Globus pallidus (tissue), 1 donor: ENCODE measurements at regions not wholly inside any gene's neighbourhood (a gene's known extent, or its start where the extent isn't known, plus 50 kb on each side); places are given as distances from the start of the nearest gene placed in this dataset.
"Not testable (repeated sequence)": the region's sequence is repeated elsewhere in the genome, so short reads cannot be mapped to it uniquely, and the experiment has no call there.

Experiments used
- DNase-seq: peaks from one replicate; pipeline ENCODE4 v3.0.0-alpha.2; 2015; ENCODE audit warnings: low spot score

DNA sequence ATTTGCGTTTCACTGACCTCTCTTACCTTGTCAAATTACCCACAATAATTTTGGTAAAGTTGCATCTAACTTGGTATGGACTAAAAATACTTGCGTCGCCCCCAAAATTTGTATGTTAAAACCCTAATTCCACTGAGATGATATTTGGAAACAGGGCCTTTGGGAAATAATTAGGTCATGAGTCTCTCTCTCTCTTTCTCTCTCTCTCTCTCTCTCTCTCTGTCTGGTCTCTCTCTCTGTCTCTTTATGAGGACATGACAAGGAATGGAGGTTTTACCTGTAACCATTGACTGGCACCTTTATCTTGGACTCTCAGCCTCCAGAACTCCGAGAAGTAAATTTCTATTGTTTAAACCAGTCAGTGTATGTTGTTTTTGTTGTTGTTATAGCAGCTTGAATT, 111.5 kb upstream of the BDP1 start:
- not testable (repeated sequence) for DNase-seq

DNA sequence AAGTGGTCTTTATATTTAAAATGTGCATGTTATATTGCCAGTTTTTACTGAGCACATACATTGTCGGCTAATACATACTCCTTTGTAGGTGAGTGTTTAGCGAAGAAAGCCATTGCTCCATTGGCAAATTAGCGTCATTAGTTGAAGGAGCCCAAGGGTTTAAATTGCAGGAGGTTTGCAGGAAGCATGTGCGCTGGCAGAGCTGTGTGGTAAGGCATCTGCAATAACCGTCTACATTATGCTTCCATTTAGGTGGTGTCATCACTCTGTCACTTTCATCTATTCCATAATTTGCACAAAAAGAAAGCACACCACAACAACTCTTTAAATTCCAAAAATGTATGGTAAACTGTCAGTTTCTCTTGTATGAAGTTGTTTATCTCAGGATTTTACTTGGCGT, 82.8 kb upstream of the BDP1 start:
- not testable (repeated sequence) for DNase-seq

DNA sequence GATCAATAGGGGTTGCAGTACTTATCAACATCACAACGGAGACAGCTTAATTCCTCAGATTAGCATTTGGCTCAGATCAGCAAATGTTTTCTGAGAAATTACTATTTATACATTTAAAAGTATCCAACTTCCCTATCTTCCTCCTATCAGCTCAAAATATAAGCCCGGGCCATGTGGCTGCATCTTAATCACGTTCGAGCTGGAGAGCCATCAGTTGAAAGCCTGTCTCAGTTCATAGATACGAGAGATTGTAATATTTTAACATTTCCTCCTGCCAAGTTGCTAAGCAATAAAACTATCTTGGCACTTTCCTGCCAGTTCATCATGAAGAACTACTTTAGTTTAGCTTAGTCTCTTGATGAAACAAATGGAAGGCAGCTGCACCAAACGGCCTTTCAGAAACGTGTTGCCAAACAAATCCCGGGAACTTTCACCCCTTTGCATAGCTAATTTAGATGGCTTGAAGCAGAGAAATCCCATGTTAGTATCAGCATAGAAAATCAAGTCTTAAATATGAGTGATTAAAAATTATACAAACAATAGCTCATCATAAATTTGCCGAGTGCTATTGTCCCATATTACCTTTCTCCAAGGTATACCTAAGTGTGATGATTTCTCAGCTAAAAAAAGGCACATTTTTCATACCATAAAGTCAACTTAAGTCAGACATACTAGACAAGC, 82.3 kb upstream of the BDP1 start:
- DNase-seq, result not testable (repeated sequence)

DNA sequence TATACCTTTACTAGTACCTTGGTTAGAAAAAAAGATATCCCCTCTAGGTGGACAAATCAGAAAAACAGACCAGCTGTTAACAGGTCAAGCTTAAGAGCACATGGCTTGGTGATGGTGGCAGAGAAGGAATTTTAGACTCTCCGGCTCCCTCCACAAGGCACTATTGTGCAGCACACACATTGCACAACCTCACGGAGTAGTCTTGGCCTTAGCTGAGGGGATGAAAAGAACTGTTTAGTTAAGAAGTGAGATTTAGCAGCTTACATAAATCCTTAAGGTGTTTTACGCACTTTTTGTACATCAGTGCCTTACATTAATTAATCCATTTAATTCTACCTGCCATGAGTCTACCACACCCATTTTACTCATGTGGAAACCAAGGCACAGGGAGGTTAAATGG, 71.2 kb upstream of the BDP1 start:
- DNase-seq, result not testable (repeated sequence)

DNA sequence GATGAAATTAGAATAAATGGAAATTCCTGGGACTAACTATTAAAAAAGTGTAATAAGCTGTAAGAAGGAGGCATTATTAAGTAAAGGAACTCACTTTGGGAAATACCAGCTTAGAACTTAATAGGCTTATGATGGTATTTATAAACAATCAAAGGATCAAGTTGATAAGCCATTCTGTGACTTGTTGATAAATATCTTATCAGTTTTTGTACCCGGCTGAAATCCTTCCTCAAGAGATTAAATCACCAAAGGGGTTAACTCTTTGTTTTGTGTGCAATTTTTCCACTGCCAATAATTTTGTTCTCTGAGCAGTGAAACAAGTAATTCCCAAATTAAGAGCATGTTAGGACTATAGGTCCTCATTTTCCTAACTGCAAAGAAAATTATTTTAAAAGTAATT, 70.7 kb upstream of the BDP1 start:
- no peak for DNase-seq

DNA sequence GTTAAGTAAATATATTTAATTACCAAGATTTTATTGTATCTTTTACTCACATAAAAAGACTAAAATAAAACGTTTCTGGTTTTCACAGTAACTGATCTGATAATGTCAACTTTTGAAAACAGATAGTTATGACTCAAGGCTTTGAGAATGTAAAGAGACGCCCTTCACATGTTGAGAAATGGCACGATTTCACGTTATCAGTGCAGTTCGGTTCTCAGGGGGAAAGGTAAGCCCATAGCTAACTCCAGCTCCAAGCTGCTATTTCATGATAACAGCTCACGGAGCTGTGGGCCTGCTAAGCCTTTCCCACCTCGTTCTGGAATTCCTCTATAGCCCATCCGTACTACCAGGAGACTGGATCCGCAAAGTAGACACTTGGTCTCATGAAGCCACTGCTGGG, 70.2 kb upstream of the BDP1 start:
- DNase-seq, result not testable (repeated sequence)

DNA sequence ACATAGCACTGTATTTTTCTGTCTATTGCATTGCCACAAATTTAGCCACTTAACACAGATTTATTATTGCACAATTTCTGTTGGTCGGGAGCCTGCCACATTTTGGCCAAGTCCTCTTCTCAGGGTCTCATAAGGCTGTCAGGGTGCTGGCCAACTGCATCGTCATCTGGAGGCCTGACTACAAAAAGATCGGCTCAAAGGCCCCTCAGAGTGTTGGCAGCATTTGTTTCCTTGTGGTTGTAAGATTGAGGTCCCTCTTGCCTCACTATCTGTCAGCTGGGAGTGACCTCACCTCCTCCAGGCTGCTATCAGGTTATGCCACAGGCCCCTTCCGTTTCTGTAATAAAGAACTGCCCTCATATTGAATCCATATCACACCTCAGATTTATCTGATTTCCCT, 67.3 kb upstream of the BDP1 start:
- not testable (repeated sequence) for DNase-seq

DNA sequence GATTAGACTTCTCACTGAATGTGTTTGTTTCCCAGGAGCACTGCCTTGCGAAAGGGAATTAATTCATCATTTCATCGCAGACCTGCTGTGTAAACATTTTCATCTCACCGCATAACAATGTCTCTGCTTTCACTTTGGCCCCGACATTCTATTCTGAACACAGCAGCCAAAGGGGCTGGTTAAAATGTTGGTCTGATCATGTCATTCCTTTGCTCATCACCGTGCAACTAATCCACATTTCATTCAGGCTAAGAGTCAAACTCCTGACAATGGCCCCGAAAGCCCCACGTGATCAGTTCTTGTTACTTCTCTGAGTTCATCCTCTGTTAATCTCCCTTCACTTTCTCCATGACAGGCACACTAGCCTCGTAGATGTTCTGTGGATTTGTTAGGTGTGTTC, 57.1 kb upstream of the BDP1 start:
- DNase-seq, result peak; percentile 31

DNA sequence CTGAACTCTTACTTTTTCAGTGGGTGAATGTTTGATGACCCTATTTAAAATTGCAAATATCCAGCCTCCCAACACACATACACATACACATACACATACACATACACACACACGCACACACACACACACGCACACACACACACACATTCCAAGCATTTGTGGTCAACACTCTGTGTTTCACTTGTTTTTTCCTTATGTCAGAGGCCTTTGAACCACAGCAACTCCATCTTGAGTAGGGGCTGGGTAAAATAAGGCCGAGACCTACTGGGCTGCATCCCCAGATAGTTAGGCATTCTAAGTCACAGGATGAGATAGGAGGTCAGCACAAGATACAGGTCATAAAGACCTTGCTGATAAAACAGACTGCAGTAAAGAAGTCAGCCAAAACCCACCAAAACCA, 56.6 kb upstream of the BDP1 start:
- not testable (repeated sequence) for DNase-seq

DNA sequence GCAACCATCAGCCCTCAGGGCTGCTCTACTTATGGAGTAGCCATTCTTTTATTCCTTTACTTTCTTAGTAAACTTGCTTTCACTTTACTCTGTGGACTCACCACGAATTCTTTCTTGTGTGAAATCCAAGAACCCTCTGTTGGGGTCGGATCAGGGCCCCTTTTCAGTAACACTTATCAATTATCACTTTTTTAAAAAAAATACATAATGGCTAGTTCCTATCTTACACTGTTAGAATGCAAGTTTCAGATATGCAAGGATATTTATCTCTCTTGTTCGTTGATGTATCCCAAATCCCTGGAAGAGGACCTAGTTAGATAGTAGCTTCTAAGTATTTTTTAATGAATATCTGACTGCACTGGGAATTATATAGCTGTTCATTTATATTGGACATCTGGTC, 56.0 kb upstream of the BDP1 start:
- not testable (repeated sequence) for DNase-seq

DNA sequence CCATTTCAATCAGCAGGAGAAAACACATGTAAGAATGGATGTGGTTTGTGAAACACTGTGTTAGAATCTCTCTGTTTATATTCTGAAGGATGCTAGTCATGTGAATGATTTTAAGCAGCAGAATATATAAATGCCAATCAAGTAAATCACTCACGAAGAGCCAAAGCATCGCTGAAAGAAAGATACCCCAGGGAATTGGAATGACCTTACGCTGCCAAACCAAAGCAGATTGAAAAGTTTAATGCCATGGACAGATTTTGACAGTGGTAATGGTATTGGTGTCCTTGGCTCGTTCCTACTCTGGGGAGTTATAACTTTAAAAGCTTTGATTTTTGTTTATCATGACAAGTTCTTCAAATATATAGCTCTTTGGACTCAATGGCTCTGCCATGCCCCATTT, 54.8 kb upstream of the BDP1 start:
- DNase-seq, result not testable (repeated sequence)

DNA sequence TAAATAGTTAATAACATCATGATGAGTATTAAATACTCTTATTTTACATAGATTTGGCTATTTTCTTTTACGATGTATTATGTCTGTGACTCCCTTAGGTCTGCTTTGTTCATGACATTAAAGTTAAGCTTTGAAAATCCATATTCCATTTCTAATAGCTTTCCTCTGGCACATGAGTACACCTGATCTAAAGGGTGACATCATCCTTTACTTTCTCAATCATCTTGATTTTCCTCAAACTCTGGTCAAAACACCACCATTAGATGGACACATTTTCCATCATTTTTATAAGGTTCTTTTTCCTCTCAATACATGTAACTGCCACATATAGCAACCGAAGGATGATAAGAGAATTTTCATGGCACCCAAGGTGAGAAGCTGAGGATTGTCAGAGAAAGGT, 54.3 kb upstream of the BDP1 start:
- not testable (repeated sequence) for DNase-seq

DNA sequence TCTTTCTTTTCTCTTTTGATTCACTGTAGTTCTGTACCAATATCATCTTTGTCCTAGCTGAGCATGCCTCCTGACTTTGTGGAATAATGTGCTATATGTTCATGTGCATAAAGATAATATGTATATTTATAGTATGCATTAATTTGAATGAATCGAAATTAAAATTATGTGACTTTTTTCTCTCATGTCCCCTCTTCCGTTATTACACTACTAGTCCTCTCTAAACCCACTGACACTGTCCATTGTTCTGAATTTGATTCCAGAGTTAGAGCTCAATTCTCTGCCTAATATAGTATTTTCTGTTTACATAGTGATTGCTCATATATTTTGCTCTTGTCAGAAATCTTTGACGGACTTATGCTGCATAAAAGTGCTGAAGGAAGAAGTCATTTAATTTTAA, 53.9 kb upstream of the BDP1 start:
- not testable (repeated sequence) for DNase-seq

DNA sequence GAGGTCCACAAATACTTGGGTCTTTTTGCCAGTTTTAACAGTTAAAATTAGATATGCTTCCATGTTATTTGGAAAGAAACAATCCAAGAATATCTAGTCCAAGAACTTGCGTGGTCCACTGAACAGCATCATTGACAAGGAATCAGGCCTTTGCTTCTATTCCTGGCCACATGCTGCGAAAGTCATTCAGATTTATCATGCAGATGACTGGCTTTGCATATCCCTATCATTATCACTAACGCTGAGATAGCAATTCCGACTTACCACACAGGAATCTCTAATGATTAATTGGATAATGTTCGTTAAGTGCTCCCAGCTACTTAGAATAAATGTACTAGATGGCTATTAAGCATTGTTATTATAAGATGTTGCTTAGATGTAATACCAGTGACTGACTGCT, 51.0 kb upstream of the BDP1 start:
- DNase-seq, result not testable (repeated sequence)

DNA sequence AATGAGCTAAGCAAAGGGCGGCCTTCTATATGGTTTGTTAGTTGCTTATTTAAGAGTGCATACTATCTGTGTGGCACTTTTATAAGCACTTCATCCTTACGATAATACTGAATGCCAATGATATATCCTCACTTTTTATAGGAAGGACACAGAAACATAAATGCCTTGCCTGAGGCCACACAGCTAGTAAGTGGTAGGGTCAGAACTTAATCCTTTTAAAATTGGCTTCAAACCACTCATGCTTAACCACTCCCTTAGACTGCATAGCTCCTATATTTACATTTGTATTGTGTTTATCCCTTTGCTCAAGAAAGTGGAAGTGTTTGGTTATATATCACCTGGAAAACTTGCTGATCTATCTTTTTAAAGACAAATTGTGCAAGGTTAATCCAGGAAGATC, 50.5 kb upstream of the BDP1 start:
- DNase-seq, result not testable (repeated sequence)
